ENCODE measurements at regions not wholly inside any gene's neighbourhood (a gene's known extent, or its start where the extent isn't known, plus 50 kb on each side); places are given as distances from the start of the nearest gene placed in this dataset.

- TF ChIP-seq POLR2A (IDR thresholded peaks at IDR 0.05; ENCODE audit: low read depth, low read length) (no peak), POLR2AphosphoS5 (IDR thresholded peaks at IDR 0.05; ENCODE audit: low read depth, low read length) (no peak)
Measured at GRCh38 chr5:68446070-68446357, 230.5 kb downstream of the PIK3R1 start.

All from GM12892 (cell line).